Hepatocyte (in vitro differentiated cells): ENCODE measurements at regions not wholly inside any gene's neighbourhood (a gene's known extent, or its start where the extent isn't known, plus 50 kb on each side); places are given as distances from the start of the nearest gene placed in this dataset.

Source experiments
- EZH2 ChIP-seq: fragments of 200-600 bp; sonication (generic); IDR thresholded peaks from 2 replicates; pipeline ENCODE4 v1.6.1; 2016; ENCODE audit warnings: antibody characterized with exemption, mild to moderate bottlenecking, borderline replicate concordance
- TF ChIP-seq, protein P1 (sequence below): fragments of 200-600 bp; sonication (generic); IDR thresholded peaks from 2 replicates; pipeline ENCODE4 v1.5.1; 2016; ENCODE audit warnings: antibody characterized with exemption, mild to moderate bottlenecking; ENCODE audit not compliant: poor library complexity

DNA sequence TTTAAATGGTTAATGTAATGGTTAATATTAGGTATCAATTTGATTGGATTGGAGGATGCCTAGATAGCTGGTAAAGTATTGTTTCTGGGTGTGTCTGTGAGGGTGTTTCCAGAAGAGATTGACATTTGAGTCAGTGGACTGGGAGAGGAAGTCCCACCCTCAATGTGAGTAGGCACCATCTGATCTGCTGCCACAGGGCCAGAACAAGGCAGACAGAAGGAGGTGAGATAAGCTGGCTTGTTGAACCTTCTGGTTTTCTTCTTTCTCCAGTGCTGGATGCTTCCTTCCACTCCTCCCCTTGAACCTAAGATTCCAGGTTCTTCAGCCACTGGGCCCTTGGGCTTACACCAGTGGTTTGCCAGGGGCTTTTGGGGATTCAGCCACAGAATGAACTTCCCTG, 756.5 kb upstream of the LRFN5 start:
- TF ChIP-seq, protein P1, sequence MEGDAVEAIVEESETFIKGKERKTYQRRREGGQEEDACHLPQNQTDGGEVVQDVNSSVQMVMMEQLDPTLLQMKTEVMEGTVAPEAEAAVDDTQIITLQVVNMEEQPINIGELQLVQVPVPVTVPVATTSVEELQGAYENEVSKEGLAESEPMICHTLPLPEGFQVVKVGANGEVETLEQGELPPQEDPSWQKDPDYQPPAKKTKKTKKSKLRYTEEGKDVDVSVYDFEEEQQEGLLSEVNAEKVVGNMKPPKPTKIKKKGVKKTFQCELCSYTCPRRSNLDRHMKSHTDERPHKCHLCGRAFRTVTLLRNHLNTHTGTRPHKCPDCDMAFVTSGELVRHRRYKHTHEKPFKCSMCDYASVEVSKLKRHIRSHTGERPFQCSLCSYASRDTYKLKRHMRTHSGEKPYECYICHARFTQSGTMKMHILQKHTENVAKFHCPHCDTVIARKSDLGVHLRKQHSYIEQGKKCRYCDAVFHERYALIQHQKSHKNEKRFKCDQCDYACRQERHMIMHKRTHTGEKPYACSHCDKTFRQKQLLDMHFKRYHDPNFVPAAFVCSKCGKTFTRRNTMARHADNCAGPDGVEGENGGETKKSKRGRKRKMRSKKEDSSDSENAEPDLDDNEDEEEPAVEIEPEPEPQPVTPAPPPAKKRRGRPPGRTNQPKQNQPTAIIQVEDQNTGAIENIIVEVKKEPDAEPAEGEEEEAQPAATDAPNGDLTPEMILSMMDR, result no peak
- no peak for TF ChIP-seq EZH2
